Coronary artery (tissue), 2 donors: ENCODE measurements at regions not wholly inside any gene's neighbourhood (a gene's known extent, or its start where the extent isn't known, plus 50 kb on each side); places are given as distances from the start of the nearest gene placed in this dataset.

Source experiments
- DNase-seq: peaks from one replicate; pipeline ENCODE4 v3.0.0-alpha.2; 2017; ENCODE audit warnings: low spot score
- H3K27ac ChIP-seq, 2 donors: fragments of 200-600 bp; sonication (generic); one replicate each; pipeline ENCODE4 v1.5.1; 2016 to 2019
- H3K4me3 ChIP-seq: fragments of 200-600 bp; sonication (generic); 2 replicates; pipeline ENCODE4 v1.5.1; 2016; ENCODE audit warnings: mild to moderate bottlenecking, moderate library complexity
- TF ChIP-seq, protein P1 (sequence below): fragments of 200-600 bp; sonication (generic); IDR thresholded peaks from one replicate; pipeline ENCODE4 v1.5.1; 2019; ENCODE audit warnings: antibody characterized with exemption

DNA sequence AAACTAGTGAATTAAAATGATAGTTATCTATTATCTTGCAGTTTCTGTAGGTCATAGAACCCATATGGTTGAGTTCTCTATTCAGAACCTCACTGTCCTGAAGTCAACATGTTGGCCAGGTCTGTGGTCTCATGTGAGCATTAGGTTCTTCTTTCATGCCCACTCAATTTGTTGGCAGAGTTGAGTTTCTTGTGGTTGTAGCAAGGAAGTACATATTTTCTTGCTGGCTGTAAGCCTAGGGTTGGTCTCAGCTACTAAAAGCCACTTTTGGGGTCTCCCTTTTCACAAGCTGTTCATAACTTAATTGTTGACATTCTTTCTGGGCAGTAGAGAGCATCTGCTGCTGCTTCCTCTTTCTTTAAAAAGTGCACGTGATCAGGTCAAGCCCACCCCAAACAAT is 1165.1 kb upstream of the NCAM2 start:
- Histone ChIP-seq H3K27ac (no peak overlapping the region), H3K4me3 (no peak overlapping the region)
- DNase-seq = no peak
- TF ChIP-seq, protein P1, sequence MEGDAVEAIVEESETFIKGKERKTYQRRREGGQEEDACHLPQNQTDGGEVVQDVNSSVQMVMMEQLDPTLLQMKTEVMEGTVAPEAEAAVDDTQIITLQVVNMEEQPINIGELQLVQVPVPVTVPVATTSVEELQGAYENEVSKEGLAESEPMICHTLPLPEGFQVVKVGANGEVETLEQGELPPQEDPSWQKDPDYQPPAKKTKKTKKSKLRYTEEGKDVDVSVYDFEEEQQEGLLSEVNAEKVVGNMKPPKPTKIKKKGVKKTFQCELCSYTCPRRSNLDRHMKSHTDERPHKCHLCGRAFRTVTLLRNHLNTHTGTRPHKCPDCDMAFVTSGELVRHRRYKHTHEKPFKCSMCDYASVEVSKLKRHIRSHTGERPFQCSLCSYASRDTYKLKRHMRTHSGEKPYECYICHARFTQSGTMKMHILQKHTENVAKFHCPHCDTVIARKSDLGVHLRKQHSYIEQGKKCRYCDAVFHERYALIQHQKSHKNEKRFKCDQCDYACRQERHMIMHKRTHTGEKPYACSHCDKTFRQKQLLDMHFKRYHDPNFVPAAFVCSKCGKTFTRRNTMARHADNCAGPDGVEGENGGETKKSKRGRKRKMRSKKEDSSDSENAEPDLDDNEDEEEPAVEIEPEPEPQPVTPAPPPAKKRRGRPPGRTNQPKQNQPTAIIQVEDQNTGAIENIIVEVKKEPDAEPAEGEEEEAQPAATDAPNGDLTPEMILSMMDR = no peak

DNA sequence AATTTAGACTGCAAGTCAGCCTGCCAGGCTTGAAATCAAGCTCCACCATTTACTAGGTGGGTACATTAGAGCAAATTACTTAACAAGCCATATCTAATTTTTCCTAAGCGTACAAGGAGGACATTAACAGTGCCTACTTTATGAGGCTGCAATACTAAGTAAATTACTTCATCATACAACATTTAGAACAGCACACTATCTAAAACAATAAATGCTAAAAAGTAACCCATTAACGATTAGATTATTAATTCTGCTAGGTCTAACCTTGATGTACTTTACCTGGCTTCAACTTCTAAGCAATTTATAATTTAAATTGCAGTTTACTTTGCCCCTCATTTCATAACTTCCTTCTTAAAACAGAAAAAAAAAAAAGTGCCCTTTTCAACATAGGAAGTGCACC is 1155.6 kb upstream of the NCAM2 start:
- TF ChIP-seq, protein P1 = no peak
- DNase-seq = no peak
- Histone ChIP-seq H3K4me3 (no peak overlapping the region), H3K27ac (no peak overlapping the region)

DNA sequence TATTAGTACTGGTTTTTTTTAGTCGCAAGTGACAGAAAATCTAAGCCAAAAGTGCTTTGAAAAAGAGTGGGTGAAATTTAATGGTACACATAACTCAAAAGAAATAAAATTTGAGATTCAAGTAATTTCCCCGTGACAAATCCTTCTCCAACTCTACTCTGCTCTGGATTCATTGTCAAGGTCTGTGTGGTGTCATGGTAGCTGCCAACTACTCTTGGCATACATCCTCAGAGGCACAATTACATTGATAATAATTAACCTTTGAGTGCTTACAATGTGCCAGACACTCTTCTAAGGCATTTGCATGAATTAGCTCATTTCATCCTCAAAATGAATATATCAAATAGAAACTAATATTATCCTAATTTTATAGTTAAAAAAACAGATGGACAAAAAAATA is 1153.9 kb upstream of the NCAM2 start:
- TF ChIP-seq, protein P1 = no peak
- Histone ChIP-seq H3K27ac (no peak overlapping the region), H3K4me3 (no peak overlapping the region)

GRCh38 chr21:19850157-19850556 is 1148.1 kb upstream of the NCAM2 start:
- TF ChIP-seq, protein P1 = no peak
- H3K27ac ChIP-seq = no peak overlapping the region
- DNase-seq = no peak
- no peak overlapping the region for H3K4me3 ChIP-seq

More for the DNA sequence above, 1153.9 kb upstream of the NCAM2 start:
- DNase-seq = no peak

- DNase-seq = no peak
- TF ChIP-seq, protein P1 = no peak
- Histone ChIP-seq H3K27ac (no peak overlapping the region), H3K4me3 (no peak overlapping the region)
These were observed 1145.1 kb upstream of the NCAM2 start for GRCh38 chr21:19853061-19853460.

DNA sequence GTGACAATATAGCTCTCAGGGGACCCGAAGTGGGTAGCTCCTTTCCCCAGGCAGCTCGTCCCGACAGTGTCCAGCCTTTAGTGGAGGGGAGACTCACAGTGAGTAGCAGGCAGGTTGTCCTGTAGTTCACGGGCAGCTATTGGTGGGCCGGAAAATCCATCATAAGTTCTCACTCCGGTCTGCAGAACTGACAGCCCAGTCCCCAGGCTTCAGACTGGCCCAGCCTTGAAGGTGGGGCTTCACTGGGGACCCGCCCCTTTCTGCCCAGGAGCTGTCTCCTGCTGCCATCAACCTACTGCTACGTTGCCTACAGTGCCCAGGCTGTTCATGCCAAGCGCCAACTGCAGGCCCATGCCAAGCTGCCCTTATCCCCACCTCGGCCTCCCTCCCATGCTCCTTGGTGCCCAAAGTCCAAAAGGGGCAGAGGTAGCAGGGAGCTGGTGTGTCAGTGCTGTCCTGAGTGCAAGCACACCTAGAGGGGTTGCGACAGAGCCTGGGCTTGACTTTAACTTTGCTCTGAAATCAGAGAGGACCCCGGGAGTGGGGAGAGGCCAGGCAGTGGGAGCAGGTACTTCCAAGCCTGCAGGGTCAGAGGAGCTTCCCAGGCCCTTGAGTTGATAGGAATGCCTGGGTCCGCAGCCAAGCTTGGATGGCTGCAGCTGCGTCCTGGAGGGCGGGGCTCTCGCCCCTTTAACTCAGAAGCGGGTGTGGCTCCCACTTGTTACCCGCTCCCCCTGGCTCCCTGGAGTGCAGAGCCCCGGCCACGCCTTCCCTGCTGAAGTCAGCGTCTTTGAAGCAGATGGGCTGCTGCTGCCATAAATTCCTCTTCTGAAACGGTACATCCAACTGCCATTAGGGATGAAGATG is 1144.3 kb upstream of the NCAM2 start:
- H3K27ac ChIP-seq = no peak overlapping the region
- DNase-seq = no peak
- no peak overlapping the region for H3K4me3 ChIP-seq
- TF ChIP-seq, protein P1 = no peak

GRCh38 chr21:19855522-19855921 is 1142.7 kb upstream of the NCAM2 start:
- Histone ChIP-seq H3K27ac (no peak overlapping the region), H3K4me3 (no peak overlapping the region)
- TF ChIP-seq, protein P1 = no peak
- DNase-seq = no peak
